ENCODE measurements at regions not wholly inside any gene's neighbourhood (a gene's known extent, or its start where the extent isn't known, plus 50 kb on each side); places are given as distances from the start of the nearest gene placed in this dataset.

DNA sequence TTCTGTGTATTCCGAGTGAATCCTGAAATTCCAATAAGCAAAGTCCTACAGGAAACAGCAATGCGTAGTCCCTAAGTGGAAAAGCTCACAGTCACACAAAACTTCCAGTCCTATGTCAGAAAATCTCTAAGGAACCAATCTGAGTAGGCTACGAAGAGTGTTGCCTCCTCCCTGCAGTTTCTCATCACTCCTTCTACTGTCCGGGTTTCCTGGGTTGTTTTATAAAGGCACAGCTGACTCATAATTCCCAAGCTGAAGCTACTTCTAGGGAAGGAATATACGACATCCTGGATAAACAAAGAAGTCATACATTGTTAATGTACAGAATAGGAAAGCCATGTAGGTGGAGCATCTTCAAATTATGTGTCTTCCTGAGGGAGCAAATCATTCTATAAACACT lies 65.7 kb upstream of the RGMA start:
- H3K27me3 Mint-ChIP-seq (ENCODE audit: unreplicated experiment) = peaks cover 2% of the 10 kb centered on the region
- H3K27ac Mint-ChIP-seq (ENCODE audit: unreplicated experiment) = no peak overlapping the region
- DNase-seq = no peak
- H3K4me3 Mint-ChIP-seq (ENCODE audit: unreplicated experiment) = no peak overlapping the region
- H3K9me3 Mint-ChIP-seq (ENCODE audit: unreplicated experiment) = peaks cover 4% of the 10 kb centered on the region
- no peaks in the 10 kb centered on the region for H3K36me3 Mint-ChIP-seq (ENCODE audit: unreplicated experiment)
- peaks cover 7% of the 10 kb centered on the region for H3K4me1 Mint-ChIP-seq (ENCODE audit: low read depth, unreplicated experiment)
- TF ChIP-seq CTCF (IDR thresholded peaks at IDR 0.05; ENCODE audit: partially characterized antibody, unreplicated experiment) = no peak

GRCh38 chr15:93152951-93153350 lies 63.9 kb upstream of the RGMA start:
- Mint-ChIP-seq H3K36me3 (ENCODE audit: unreplicated experiment) (no peaks in the 10 kb centered on the region), H3K27me3 (ENCODE audit: unreplicated experiment) (peaks cover 2% of the 10 kb centered on the region), H3K4me1 (ENCODE audit: low read depth, unreplicated experiment) (peaks cover 7% of the 10 kb centered on the region), H3K9me3 (ENCODE audit: unreplicated experiment) (peaks cover 3% of the 10 kb centered on the region), H3K4me3 (ENCODE audit: unreplicated experiment) (no peak overlapping the region), H3K27ac (ENCODE audit: unreplicated experiment) (no peak overlapping the region)
- TF ChIP-seq CTCF (IDR thresholded peaks at IDR 0.05; ENCODE audit: partially characterized antibody, unreplicated experiment) = no peak
- DNase-seq = no peak

- Mint-ChIP-seq H3K36me3 (ENCODE audit: unreplicated experiment) (no peaks in the 10 kb centered on the region), H3K4me3 (ENCODE audit: unreplicated experiment) (no peak overlapping the region), H3K27me3 (ENCODE audit: unreplicated experiment) (peaks cover 2% of the 10 kb centered on the region), H3K4me1 (ENCODE audit: low read depth, unreplicated experiment) (peaks cover 7% of the 10 kb centered on the region), H3K9me3 (ENCODE audit: unreplicated experiment) (peaks cover 3% of the 10 kb centered on the region), H3K27ac (ENCODE audit: unreplicated experiment) (no peak overlapping the region)
- DNase-seq = no peak
- no peak for TF ChIP-seq CTCF (IDR thresholded peaks at IDR 0.05; ENCODE audit: partially characterized antibody, unreplicated experiment)
Observed at GRCh38 chr15:93152360-93152759, 63.3 kb upstream of the RGMA start.

DNA sequence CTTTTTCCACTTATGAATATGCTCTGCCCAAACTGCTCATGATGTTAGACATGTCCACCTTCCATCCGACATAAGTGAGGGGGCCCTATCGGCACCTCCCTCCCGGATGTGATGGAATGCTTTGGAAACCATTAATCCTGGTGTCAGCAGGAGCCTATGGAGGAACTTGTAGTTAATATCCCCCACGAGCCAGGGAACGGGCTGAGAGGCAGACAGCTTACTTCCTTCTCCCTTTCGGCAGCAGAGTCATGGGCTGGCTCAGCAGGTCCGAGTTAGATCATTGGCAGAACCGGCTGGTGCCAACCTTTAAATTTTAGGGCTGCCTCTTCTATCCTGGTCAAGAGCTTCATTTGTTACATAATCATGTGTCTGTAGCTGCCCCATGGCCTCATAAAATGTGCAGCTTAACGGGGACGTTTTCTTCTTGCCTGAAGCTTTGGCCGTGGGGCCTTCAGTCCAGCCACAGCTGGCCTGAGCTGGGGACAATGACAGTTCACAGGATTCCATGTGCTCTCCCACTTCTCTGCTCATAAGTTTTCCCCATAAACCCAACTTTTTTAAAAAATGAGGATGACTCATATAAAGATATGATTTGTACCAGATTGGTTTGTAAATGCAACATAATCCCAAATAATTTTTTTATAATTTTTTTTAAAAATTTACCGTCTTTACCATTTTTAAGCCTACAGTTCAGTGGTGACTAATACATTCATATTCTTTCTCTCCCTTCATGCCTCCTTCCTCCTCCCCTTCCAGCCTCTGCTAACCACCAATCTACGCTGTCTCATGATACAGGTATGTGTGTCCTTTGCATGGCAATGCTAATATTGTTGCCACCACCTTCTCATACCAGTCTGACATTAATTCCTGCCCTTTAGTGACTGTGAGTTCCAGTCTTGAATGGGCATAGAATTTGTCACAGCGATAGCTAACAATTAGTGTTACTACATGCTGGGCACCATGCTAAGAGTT lies 62.2 kb upstream of the RGMA start:
- no peak overlapping the region for H3K27ac Mint-ChIP-seq (ENCODE audit: unreplicated experiment)
- H3K27me3 Mint-ChIP-seq (ENCODE audit: unreplicated experiment) = peaks cover 2% of the 10 kb centered on the region
- no peak overlapping the region for H3K4me3 Mint-ChIP-seq (ENCODE audit: unreplicated experiment)
- peaks cover 3% of the 10 kb centered on the region for H3K9me3 Mint-ChIP-seq (ENCODE audit: unreplicated experiment)
- peaks cover 7% of the 10 kb centered on the region for H3K4me1 Mint-ChIP-seq (ENCODE audit: low read depth, unreplicated experiment)
- DNase-seq = no peak
- no peak for TF ChIP-seq CTCF (IDR thresholded peaks at IDR 0.05; ENCODE audit: partially characterized antibody, unreplicated experiment)
- no peaks in the 10 kb centered on the region for H3K36me3 Mint-ChIP-seq (ENCODE audit: unreplicated experiment)

DNA sequence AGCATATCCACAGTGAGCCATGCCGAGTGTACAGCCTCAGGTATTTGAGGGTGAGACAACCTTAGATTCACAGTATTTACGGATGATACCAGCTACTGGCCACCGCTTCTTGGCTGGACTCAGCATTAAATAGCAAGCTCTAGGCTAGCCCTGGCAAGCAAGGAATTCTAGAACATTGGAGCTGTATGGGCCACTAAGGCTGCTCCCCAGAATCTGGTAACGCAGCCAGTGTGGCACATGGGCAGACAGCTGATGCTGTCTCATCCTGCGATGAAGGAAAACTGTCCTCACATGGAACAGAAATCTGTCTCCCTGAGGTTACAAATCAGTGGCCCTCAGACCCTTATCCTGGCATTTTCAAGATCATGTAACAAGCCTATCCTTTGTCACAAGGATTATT lies 57.6 kb upstream of the RGMA start:
- Mint-ChIP-seq H3K4me3 (ENCODE audit: unreplicated experiment) (no peak overlapping the region), H3K4me1 (ENCODE audit: low read depth, unreplicated experiment) (peaks cover 7% of the 10 kb centered on the region)

More for the DNA sequence above, 57.6 kb upstream of the RGMA start:
- Mint-ChIP-seq H3K27me3 (ENCODE audit: unreplicated experiment) (peaks cover 4% of the 10 kb centered on the region), H3K27ac (ENCODE audit: unreplicated experiment) (no peak overlapping the region), H3K36me3 (ENCODE audit: unreplicated experiment) (no peaks in the 10 kb centered on the region), H3K9me3 (ENCODE audit: unreplicated experiment) (peaks cover 2% of the 10 kb centered on the region)
- TF ChIP-seq CTCF (IDR thresholded peaks at IDR 0.05; ENCODE audit: partially characterized antibody, unreplicated experiment) = no peak
- no peak for DNase-seq
